ENCODE measurements at regions not wholly inside any gene's neighbourhood (a gene's known extent, or its start where the extent isn't known, plus 50 kb on each side); places are given as distances from the start of the nearest gene placed in this dataset.

DNA sequence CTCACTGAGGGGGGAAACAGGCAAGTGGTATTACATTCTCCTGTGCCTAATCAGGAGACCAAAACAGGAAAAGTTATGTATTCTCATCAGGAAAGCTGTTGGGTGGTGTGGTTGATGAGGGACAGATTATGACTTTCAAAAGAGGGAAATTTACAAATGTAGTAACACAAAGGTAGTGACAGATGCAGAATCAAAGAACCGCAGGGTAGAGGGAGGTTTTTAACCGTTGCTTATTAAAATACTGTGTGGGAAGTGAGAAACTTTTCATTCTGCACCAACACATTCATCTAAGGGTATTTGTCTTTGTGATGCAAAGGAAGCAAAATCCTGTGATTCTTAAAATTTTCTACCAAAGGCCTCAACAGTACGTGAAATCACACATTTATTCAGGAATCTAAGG is 288.2 kb upstream of the MAN1A1 start:
- no peak for DNase-seq (ENCODE audit: low spot score)

DNA sequence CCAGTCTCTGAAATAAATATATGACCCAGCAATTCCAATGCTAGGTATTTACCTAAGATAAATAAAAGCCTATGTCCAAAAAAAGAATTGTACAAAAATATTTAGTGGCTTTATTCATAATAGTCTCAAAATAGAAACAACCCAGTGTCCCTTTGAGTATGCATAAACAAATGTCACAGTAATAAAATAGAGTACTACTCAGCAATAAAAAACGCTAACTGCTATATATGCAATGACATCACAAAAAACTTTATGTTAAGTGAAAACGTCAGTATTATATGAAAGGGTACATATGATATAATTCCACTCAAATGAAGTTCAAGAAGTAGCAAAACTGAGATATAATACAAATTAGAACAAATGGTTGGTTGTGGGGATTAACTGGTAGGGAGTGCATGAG is 286.5 kb upstream of the MAN1A1 start:
- DNase-seq (ENCODE audit: low spot score) = no peak

DNA sequence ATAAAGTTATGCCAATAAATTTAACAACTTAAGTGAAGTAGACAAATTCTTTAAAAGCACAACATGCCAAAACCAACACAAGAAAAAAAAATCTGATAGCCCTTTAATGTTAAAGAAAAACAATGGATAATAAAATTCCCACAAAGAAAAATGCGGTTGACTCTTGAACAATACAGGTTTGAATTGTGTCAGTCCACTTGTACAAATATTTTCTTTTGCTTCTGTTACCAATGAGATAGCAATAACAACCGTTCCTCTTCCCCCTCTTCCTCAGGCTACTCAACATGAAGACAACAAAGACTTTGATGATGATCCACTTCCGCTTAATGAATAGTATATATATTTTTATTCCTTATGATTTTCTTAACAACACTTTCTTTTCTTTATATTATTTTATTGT is 283.9 kb upstream of the MAN1A1 start:
- no peak for DNase-seq (ENCODE audit: low spot score)

DNA sequence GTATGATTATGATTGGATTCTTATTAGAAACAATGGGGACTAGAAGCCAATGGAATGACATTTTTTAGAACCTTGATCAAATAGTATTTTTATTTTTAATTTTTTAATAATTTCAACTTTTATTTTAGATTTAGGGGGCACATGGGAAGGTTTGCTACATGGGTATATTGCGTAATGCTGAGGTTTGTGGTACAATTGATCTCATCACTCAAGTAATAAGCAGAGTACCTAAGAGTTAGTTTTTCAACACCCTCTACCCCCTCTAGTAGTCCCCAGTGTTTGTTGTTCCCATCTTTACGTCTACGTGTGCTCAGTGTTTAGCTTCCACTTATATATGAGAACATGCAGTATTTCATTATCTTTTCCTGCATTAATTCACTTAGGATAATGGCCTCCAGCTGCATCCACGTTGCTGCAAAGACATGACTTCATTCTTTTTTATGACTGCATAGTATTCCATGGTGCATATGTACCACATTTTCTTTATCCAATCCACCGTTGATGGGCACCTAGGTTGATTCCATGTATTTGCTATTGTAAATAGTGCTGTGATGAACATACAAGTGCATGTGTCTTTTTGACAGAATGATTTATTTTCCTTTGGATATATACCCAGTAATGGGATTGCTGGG is 281.1 kb upstream of the MAN1A1 start:
- no peak for DNase-seq (ENCODE audit: low spot score)

DNA sequence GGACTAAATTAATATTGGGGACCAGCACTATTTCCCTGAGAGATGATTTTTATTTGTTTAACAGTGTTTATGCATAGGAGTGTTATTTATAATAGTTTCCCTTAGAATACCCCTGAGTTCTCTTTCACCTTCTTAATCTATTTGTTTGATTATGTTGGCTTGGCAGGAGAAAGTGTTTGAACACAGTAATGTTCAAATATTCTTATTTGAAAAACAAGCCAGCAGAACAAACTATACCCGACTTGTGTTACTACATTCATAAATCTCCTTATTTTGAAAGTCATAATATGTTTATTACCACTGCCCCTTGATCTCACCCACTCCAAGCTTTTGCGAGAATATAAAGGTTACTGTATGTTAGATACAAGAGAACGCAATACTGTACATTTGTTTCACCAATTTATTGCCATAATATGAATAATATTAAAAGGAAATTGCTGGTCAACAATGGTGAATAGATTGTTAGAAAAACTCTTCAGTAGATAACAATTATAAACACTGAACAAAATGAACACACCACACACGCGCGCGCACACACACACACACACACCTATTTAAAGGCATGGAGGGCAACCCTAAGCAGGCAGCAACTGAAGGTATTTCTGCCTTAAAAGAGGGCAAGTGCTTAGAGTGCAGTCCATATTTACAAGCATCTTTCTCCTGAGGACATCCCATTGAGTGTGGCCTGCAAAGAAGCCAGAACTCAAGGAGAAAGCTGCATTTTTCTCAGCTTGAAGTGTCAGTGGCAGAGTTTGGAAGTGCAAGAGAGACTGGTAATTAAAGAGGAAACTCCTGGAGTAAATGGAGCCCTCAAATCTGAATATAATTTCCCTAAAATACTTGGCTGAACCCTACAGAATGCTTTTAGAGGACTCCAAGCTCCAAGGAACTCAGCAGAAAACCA is 279.4 kb upstream of the MAN1A1 start:
- DNase-seq (ENCODE audit: low spot score) = no peak

DNA sequence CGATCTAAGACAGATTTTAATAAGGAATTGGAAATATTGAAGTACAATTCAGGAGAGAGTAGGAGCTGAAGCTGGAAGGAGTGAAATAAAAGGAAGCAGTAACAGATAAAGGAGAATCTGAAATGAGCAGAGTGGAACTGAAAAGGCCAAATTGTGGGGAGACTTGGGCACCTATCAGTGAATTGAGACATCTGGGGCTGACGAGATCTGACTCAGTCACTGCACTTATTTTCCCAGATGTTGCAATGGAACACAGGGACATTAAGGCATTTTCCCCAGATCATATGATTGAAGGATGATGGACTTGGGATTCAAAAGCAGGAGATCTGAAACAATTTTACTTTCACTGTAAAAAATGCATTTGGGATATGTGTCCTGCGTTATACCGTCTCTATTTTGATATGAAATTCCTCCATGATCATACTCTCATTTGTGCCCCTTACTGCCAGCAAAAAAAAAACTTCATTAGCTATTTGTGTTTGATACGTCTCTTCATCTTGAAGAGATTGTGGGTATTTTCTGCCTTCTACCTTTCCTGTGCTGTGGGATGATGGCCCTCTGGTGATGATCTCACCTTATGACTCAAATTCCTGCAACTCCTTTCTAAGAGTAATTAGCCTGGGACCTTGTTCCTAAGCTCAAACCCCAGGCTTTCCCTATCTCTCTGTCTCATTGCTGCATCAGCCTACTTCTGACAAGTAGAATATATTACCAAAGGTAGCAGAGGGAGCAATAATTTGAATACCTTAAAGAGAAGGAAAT is 278.5 kb upstream of the MAN1A1 start:
- no peak for DNase-seq (ENCODE audit: low spot score)

DNA sequence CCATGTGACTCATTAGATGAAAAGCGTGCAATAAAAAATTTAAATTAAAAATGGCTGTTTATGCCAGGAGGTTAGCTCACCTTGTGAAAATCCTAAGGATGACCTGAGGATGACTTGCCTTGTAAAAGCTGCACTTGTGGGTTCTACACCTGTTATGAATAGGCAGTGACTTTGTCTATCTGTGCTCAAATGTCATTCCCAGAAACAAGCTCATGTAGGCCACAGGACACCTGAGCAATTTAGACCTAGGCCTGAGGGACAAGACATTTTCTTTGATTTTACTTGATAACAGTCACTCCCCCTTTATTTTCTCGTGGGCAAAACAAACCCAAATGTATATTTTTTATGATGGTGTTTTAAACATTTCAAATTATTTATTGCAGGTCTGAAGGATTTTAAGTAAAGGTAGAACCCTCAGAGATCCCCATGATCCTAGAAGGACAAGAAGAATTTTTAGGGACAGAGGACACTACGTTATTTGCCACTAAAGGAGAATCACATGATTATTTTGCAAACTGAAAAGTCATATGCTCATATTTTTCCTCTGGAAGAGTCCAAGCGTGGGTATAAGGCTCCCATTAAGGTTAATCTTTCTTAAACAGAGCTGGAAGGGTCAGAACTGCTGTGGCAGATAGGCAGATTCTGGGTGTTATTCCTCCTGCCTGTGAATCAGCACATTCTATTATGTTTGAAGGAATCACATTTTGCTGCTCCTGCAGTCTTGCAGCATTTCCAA is 277.5 kb upstream of the MAN1A1 start:
- no peak for DNase-seq (ENCODE audit: low spot score)

DNA sequence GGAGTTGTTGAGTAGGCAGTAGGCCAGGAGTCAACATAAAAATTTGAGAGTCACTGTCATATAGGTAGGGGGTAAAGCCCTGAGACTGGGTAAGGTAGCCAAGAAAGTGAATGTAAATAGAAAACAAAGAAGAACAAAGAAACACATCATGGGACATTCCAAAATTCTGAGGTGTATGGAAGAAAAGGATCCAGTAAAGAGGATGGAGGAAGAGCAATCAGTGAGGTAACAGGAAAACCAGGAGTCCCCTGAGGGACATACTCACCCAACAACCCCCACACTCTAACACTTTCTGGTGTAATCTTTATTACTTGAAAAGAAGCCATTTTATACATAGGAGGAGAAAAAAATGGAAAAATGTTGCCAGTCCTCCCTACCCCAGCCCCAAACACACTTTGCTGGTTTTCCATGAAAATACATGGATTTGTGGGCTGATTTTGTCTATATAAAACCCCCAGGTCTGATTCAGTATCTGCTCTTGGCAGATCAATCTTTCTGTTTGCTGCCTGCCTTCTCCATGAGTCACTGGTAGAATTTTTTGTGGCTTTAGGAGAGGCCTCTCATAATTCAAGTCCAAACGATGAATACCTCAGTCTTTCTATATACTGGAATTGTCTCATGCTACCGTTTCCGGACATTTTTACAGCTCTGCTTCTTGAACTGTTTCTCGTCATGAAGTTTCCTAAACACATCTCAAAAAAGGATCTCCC is 271.4 kb upstream of the MAN1A1 start:
- no peak for DNase-seq (ENCODE audit: low spot score)

DNA sequence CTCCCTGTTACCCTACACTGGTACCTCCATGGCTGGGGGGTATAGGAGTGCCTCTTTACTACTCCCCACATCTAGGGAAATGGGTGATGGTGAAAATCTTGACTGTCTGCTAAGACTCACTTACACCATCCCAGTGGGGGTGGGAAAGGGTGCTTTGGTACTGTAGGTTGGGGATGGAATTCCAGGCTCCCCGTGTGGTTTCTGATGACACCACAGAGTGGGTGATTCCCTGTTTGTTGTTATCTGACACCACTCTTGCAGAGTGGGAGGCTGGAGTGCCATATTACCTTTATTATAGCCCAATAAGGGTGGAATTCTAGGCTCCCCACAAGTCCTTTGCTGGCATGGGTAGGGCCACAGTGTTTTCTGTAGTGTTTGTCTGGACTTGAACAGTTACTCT is 264.6 kb upstream of the MAN1A1 start:
- DNase-seq (ENCODE audit: low spot score) = no peak

DNA sequence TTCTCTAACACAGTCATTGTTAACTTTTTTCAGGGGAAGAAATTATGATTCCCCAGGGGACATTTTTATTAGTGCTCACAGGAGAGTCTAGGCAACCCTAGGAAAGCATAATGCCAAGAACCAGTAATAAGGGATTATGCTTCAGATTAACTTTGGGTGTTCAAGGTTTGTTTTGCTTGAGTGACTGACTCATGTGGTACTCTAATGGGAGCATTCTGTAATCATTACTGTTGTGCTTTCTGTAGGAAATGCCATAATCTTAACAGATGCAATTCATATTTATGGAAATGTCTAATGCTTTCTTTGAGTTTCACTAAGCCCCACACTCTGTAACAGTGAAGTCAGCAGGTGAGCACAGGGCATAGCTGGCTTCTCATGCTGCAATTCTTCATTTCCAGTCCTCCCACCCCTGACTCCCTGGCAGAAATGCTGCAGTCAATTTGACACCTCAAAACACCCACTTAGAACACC is 263.4 kb upstream of the MAN1A1 start:
- no peak for DNase-seq (ENCODE audit: low spot score)

DNA sequence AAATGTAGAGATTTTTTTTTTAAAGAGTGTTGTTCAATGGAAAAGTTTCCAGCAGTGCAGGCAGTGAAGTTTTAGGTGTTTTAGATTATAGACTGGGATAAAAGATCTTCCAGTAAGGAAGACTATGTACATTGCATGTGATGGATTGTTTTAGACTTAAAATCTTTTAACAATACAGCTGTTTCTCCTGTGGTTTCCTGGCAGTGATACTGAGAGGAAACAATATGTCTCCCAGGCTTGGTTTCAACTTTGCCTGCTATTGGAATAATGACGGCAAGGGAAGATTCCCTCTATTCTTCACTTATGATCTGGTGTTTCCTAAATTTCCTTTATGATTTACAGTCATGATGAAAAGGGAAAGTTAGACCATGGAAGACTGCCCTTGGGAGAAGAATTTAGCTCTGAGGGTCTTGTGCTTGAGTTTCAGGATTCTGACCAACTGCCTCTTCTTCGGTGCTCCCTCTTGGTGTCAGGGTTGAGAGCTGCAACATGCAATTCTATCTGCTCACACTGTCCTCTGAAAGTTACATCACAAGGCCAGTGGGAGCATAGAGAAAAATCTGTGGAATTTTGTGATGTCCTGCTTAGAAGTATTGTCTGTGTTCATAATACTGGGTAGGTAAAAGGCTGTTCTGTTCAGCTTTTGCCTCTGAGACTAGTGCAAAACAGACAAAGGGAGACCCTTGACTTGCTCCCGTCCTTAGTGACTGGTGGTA is 262.8 kb upstream of the MAN1A1 start:
- DNase-seq (ENCODE audit: low spot score) = no peak

DNA sequence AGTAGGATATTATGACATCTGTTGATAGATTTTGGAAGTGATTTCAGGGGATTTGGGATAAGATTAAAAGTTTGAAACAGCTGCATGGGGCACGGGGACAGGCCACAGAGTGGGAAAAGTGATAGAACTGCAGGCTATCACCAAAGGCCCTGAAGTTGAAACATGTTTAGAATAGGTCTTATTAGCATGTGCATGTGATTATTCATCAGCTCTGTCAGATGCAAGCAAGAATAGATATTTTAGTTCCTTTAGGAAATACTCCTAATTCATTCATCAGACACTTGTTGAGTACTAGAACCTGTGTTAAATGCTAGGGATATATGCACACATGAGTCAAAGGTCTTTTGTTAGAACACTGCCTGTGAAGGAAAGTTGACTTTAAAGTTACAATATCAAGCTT is 261.2 kb upstream of the MAN1A1 start:
- DNase-seq (ENCODE audit: low spot score) = no peak

DNA sequence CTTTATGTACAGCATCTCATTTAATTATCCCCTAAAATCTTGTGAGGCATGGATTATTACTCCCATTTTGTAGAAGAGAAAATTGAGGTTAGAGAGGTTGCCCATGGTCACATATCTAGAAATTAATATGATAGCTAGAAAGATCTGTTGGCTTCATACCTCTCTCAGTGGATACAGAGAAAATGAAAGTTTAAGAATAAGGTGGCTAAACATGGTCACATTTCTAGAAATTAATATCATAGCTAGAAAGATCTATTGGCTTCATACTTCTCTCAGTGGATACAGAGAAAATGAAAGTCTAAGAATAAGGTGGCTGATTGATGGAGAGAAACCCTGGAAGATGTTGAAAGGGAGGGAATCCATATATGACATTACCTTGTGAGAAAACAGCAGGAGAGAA is 260.7 kb upstream of the MAN1A1 start:
- no peak for DNase-seq (ENCODE audit: low spot score)

DNA sequence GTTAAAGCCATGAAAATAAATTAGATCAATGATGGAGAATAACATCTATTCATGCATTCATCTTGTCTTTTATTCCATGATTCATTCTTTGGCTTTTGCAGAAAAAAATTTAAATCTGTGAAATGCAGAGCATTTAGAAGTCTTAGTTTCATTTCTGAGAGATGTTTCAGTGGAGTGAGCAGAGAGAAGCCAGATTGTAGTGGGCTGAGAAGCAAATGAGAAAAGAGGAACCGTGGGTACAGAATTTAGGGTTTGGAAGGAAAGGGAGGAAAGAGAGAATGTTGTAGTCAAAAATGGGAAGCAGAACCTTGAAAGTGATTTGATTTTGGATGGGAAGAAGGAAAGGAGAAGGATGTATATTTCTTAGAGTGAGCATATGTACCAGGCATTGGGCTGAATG is 260.3 kb upstream of the MAN1A1 start:
- no peak for DNase-seq (ENCODE audit: low spot score)

DNA sequence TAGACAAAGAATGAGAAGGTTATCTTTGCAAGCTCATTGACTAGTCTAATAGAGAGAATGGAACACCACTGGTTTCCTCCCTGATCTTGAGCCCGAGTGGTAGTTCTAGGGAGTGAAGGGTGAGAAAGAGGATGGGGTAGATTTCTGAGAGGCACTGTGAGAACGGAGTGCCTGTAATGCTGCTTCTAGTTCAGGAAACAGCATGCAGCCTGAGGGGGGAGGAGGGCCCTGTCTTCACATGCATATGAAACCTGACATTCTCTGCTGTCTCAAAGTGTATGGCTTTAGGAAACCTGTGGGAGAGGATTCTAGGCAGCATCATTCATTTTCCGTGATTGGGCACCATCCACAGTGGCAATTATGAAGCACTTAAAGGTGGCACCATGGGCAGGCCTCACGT is 259.4 kb upstream of the MAN1A1 start:
- no peak for DNase-seq (ENCODE audit: low spot score)

DNA sequence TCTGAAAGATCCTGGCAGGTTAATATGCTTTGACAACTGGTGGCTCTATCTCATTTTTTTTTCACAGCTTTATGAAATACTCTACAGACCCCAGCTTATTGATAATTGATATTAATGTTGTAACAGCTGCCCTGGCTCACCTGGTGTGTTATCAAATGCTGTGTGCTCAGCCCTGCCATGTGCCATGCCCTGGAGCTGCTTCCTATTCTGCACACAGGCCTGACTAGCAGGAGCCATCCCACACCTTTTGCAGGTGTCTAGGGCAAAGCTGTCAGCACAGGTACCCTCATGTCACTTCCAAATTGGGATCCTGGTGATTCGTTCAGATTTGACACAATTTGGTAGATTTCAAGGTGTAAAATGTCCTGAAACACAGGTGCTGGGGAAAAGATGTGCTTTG is 254.6 kb upstream of the MAN1A1 start:
- no peak for DNase-seq (ENCODE audit: low spot score)

DNA sequence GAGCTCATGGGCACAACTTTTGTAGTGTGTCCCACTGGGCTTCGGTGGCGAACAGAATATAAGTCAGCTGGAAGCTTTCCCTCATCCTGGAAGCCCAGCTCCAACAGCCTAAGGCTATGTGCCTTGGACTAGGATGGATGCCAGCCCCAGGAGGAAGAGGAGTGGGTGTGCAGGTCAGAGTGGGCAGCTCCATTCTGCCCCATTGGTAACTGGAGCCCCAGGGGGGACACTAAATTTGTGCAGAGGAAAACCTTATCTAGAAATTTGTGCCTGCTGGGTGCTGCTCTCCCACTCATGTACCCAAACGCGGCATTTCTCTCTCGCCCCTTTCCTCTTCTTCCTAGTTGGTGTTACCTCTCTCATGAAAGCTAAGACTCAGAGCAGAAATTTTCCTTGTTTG is 253.9 kb upstream of the MAN1A1 start:
- DNase-seq (ENCODE audit: low spot score) = no peak

DNA sequence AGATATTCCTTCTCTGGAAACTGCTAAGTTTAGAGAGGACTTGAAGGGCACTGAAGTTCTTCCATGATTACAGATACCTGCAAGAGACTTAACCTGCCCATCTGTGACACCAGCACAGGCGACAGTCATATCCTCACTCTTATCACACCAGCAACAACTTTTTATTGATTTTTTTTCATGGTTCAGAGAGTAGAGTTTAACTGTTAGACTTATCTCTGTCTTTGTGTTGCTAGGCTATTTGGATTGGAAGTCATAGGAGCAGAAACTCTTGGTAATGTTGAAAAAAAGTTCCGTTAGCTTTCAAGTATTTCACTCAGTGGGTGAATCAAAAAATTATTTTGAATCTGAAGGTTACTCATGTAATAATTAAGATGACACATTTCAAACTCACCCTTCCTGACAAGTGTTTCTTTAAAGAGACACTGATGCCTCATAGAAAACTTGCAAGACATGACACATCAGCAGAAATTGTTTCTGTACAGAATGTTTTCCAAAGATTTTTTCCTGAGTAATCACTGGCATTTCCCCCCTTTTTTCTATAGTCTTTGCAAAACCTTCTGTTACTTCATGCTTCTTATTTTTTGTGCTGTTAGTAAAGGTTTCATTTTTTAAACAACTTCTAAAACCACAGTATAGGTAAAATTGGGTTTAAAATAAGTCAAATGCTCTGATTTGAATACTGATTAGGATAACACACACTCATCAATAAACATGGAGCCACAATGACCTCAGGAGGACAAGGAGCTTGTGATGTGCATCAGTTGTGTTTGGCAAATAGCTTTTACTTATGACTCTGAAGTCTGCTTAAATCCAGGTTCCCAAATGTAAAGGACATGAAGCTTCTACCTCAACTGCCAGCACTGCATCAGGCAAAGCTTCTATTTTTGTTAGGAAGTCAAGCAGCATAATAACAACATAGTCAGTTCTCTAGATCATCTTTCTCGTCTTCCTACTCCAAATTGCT is 252.9 kb upstream of the MAN1A1 start:
- DNase-seq (ENCODE audit: low spot score) = no peak

DNA sequence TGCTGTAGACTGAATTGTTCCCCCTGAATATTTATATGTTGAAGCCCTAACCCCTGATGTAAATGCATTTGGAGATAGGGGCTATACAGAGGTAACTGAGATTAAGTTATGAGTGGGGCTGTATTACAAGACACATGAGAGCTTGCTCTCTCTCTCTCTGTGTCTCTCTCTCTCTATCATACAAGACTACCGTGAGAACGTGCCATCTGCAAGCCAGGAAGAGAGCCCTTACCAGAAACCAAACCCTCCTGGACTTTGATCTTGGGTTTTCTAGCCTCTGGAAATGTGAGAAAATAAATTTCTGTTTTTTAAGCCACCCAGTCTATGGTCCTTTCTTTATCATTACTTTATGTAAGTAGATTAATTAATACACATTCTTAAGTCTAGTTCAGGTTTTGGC is 249.3 kb upstream of the MAN1A1 start:
- no peak for DNase-seq (ENCODE audit: low spot score)

DNA sequence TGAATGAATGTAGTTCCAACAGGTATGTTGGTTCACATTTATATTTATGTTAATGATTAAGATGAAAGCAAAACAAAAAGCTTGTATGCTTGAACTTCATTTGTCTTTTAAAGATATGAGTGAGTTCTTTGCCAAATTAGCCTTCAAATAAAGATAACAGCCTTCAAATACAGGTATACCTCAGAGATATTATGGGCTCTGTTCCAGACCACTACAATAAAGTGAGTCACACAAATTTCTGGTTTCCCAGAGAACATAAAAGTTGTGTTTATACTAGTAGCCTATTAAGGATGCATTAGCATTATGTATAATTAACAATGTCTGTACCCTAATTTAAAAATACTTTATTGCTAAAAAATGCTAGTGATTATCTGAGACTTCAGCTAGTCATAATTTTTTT is 245.3 kb upstream of the MAN1A1 start:
- DNase-seq (ENCODE audit: low spot score) = no peak

All from germinal center (tissue), 1 donor.